Activated naive CD4-positive, alpha-beta T cell treated with anti-CD3 and anti-CD28 coated beads for 36 hours (primary cell): ENCODE measurements at regions not wholly inside any gene's neighbourhood (a gene's known extent, or its start where the extent isn't known, plus 50 kb on each side); places are given as distances from the start of the nearest gene placed in this dataset.
"Not testable (repeated sequence)": the region's sequence is repeated elsewhere in the genome, so short reads cannot be mapped to it uniquely, and the experiment has no call there.

ENCODE experiments used
- CTCF ChIA-PET: fragments of 350-600 bp; sonication (Branson Sonifier 250); formaldehyde crosslinking; loops from one replicate; lab custom pipeline; 2021; ENCODE audit warnings: antibody characterized with exemption; lab: Charles Lee
- DNase-seq: peaks from one replicate; pipeline ENCODE4 v3.0.0-alpha.2; 2020
- H3K27ac Mint-ChIP-seq: one replicate; pipeline ENCODE4 v1.8.0; 2021; ENCODE audit warnings: mild to moderate bottlenecking, mixed read lengths
- H3K27me3 Mint-ChIP-seq: one replicate; pipeline ENCODE4 v1.8.0; 2021; ENCODE audit warnings: low read depth, mixed read lengths
- H3K36me3 Mint-ChIP-seq: one replicate; pipeline ENCODE4 v1.8.0; 2021; ENCODE audit warnings: low read depth, mixed read lengths
- H3K4me1 Mint-ChIP-seq: one replicate; pipeline ENCODE4 v1.8.0; 2021; ENCODE audit warnings: low read depth, mixed read lengths
- H3K4me3 Mint-ChIP-seq: one replicate; pipeline ENCODE4 v1.8.0; 2021; ENCODE audit warnings: mild to moderate bottlenecking, moderate library complexity, mixed read lengths
- H3K9me3 Mint-ChIP-seq: one replicate; pipeline ENCODE4 v1.8.0; 2021; ENCODE audit warnings: mixed read lengths
- intact Hi-C: fragments of 100-400 bp; cut with micrococcal nuclease; formaldehyde crosslinking; loops from one replicate; pipeline ENCODE4 v1.15.1; 2023

GRCh38 chr16:73956587-73957494, 339.8 kb upstream of the PSMD7 start:
- CTCF ChIA-PET: interaction anchor here (1.0 to 1.7 kb wide), 2 partner anchors 1124 to 1832 kb away, joined by 4 to 6 read pairs; no protein-coding TSS in a partner anchor
- DNase-seq: peak; percentile 65
- H3K36me3 Mint-ChIP-seq: no peaks in the 10 kb centered on the region
- H3K27me3 Mint-ChIP-seq: peaks cover 2% of the 10 kb centered on the region
- no peak overlapping the region for H3K4me3 Mint-ChIP-seq
- H3K4me1 Mint-ChIP-seq: no peaks in the 10 kb centered on the region
- no peak overlapping the region for H3K27ac Mint-ChIP-seq
- no peaks in the 10 kb centered on the region for H3K9me3 Mint-ChIP-seq
- intact Hi-C loops: loop anchor here (2.0 to 5.0 kb wide), 3 partner anchors 1125 to 1832 kb away; no protein-coding TSS in a partner anchor

GRCh38 chr16:73955702-73956101, 340.9 kb upstream of the PSMD7 start:
- Mint-ChIP-seq H3K36me3 (no peaks in the 10 kb centered on the region), H3K27ac (no peak overlapping the region), H3K27me3 (peaks cover 4% of the 10 kb centered on the region), H3K4me3 (no peak overlapping the region), H3K4me1 (no peaks in the 10 kb centered on the region), H3K9me3 (no peaks in the 10 kb centered on the region)
- no peak for DNase-seq
- CTCF ChIA-PET: interaction anchor here (1.7 kb wide), 1 partner anchor 1123 kb away, joined by 6 read pairs; no protein-coding TSS in a partner anchor
- intact Hi-C loops: loop anchor here (2.0 to 5.0 kb wide), 3 partner anchors 1123 to 1831 kb away; no protein-coding TSS in a partner anchor

GRCh38 chr16:73955255-73955654, 341.4 kb upstream of the PSMD7 start:
- peaks cover 4% of the 10 kb centered on the region for H3K27me3 Mint-ChIP-seq
- no peaks in the 10 kb centered on the region for H3K9me3 Mint-ChIP-seq
- no peaks in the 10 kb centered on the region for H3K36me3 Mint-ChIP-seq
- no peak overlapping the region for H3K27ac Mint-ChIP-seq
- DNase-seq: no peak
- intact Hi-C loops: loop anchor here (5.0 kb wide), 2 partner anchors 1123 to 1453 kb away; no protein-coding TSS in a partner anchor
- no peaks in the 10 kb centered on the region for H3K4me1 Mint-ChIP-seq
- CTCF ChIA-PET: interaction anchor here (1.7 kb wide), 1 partner anchor 1123 kb away, joined by 6 read pairs; no protein-coding TSS in a partner anchor
- H3K4me3 Mint-ChIP-seq: no peak overlapping the region

- intact Hi-C loops: no loop called here
- no peak for DNase-seq
- Mint-ChIP-seq H3K9me3 (no peaks in the 10 kb centered on the region), H3K27me3 (peaks cover 4% of the 10 kb centered on the region), H3K4me1 (no peaks in the 10 kb centered on the region), H3K36me3 (no peaks in the 10 kb centered on the region), H3K27ac (no peak overlapping the region), H3K4me3 (no peak overlapping the region)
- CTCF ChIA-PET: no interaction called here
These were observed 345.1 kb upstream of the PSMD7 start for GRCh38 chr16:73951481-73951880.

- intact Hi-C loops: no loop called here
- CTCF ChIA-PET: no interaction called here
- no peak for DNase-seq
- Mint-ChIP-seq H3K27me3 (peaks cover 4% of the 10 kb centered on the region), H3K4me1 (no peaks in the 10 kb centered on the region), H3K27ac (no peak overlapping the region), H3K36me3 (no peaks in the 10 kb centered on the region), H3K4me3 (no peak overlapping the region), H3K9me3 (no peaks in the 10 kb centered on the region)
These were observed 346.9 kb upstream of the PSMD7 start for GRCh38 chr16:73949574-73950320.

- Mint-ChIP-seq H3K4me1 (no peaks in the 10 kb centered on the region), H3K27me3 (no peaks in the 10 kb centered on the region), H3K9me3 (no peaks in the 10 kb centered on the region), H3K4me3 (no peak overlapping the region), H3K27ac (no peak overlapping the region), H3K36me3 (no peaks in the 10 kb centered on the region)
- DNase-seq: no peak
- CTCF ChIA-PET: no interaction called here
- intact Hi-C loops: no loop called here
These were observed 351.0 kb upstream of the PSMD7 start for GRCh38 chr16:73945631-73946030.

GRCh38 chr16:73943184-73943583, 353.4 kb upstream of the PSMD7 start:
- intact Hi-C loops, H3K27ac Mint-ChIP-seq, H3K27me3 Mint-ChIP-seq, H3K36me3 Mint-ChIP-seq, H3K4me3 Mint-ChIP-seq, H3K9me3 Mint-ChIP-seq, DNase-seq, H3K4me1 Mint-ChIP-seq: not testable (repeated sequence)
- CTCF ChIA-PET: interaction anchor here (0.6 kb wide), 1 partner anchor 539 kb away, joined by 3 read pairs; no protein-coding TSS in a partner anchor

- H3K4me3 Mint-ChIP-seq, CTCF ChIA-PET, H3K27ac Mint-ChIP-seq, intact Hi-C loops, H3K27me3 Mint-ChIP-seq, H3K4me1 Mint-ChIP-seq, H3K9me3 Mint-ChIP-seq, H3K36me3 Mint-ChIP-seq, DNase-seq: not testable (repeated sequence)
These were observed 355.8 kb upstream of the PSMD7 start for GRCh38 chr16:73940786-73941185.

GRCh38 chr16:73923951-73924350, 372.7 kb upstream of the PSMD7 start:
- DNase-seq: no peak
- no peak overlapping the region for H3K27ac Mint-ChIP-seq
- CTCF ChIA-PET: no interaction called here
- H3K4me3 Mint-ChIP-seq: no peak overlapping the region
- peaks cover 2% of the 10 kb centered on the region for H3K27me3 Mint-ChIP-seq
- intact Hi-C loops: no loop called here
- peaks cover 14% of the 10 kb centered on the region for H3K9me3 Mint-ChIP-seq
- H3K36me3 Mint-ChIP-seq: no peaks in the 10 kb centered on the region
- no peaks in the 10 kb centered on the region for H3K4me1 Mint-ChIP-seq

- DNase-seq: no peak
- H3K27ac Mint-ChIP-seq: no peak overlapping the region
- CTCF ChIA-PET: no interaction called here
- peaks cover 2% of the 10 kb centered on the region for H3K27me3 Mint-ChIP-seq
- no peak overlapping the region for H3K4me3 Mint-ChIP-seq
- intact Hi-C loops: no loop called here
- H3K4me1 Mint-ChIP-seq: no peaks in the 10 kb centered on the region
- H3K36me3 Mint-ChIP-seq: no peaks in the 10 kb centered on the region
- H3K9me3 Mint-ChIP-seq: no peaks in the 10 kb centered on the region
These were observed 375.3 kb upstream of the PSMD7 start for GRCh38 chr16:73921295-73921694.

GRCh38 chr16:73916829-73917594, 379.6 kb upstream of the PSMD7 start:
- Mint-ChIP-seq H3K27ac (no peak overlapping the region), H3K4me1 (no peaks in the 10 kb centered on the region), H3K36me3 (no peaks in the 10 kb centered on the region), H3K27me3 (peaks cover 2% of the 10 kb centered on the region), H3K9me3 (no peaks in the 10 kb centered on the region), H3K4me3 (no peak overlapping the region)
- DNase-seq: no peak
- intact Hi-C loops: no loop called here
- CTCF ChIA-PET: no interaction called here

- H3K27ac Mint-ChIP-seq: no peak overlapping the region
These were observed 380.7 kb upstream of the PSMD7 start for GRCh38 chr16:73915935-73916334.

More at GRCh38 chr16:73915935-73916334, 380.7 kb upstream of the PSMD7 start:
- H3K4me3 Mint-ChIP-seq: no peak overlapping the region
- H3K36me3 Mint-ChIP-seq: no peaks in the 10 kb centered on the region
- no peaks in the 10 kb centered on the region for H3K4me1 Mint-ChIP-seq
- no peaks in the 10 kb centered on the region for H3K9me3 Mint-ChIP-seq
- H3K27me3 Mint-ChIP-seq: peaks cover 2% of the 10 kb centered on the region
- CTCF ChIA-PET: no interaction called here
- intact Hi-C loops: no loop called here
- DNase-seq: no peak
